HG03025 (cell line): ENCODE measurements at regions not wholly inside any gene's neighbourhood (a gene's known extent, or its start where the extent isn't known, plus 50 kb on each side); places are given as distances from the start of the nearest gene placed in this dataset.

Experiments
- ATAC-seq: cut with Tn5 transposase; IDR thresholded peaks from one replicate; pipeline ENCODE4 v1.9.1; 2021; ENCODE audit warnings: mild to moderate bottlenecking, moderate library complexity; ENCODE audit not compliant: unreplicated experiment, low FRiP score

DNA sequence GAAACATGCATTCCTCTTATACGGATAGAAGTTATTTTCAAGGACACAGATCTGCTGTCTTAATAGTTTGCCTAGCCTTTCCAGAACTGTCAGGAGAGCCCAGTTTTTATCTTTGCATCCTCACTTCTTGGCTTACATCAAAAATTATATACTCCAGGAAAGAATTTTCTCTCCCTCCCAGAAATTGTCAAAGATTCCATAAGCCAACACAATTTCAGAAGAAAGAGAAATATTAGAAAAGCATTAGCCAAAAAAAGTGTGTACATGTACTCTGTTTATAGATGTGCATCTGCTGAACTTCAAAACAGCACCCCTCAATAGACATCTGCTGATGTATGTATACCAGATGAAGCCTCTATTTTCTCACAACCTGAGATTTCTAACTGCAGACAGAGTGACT is 210.4 kb downstream of the METTL4 start:
- no peak for ATAC-seq

GRCh38 chr18:2368102-2368501 is 203.2 kb downstream of the METTL4 start:
- no peak for ATAC-seq

DNA sequence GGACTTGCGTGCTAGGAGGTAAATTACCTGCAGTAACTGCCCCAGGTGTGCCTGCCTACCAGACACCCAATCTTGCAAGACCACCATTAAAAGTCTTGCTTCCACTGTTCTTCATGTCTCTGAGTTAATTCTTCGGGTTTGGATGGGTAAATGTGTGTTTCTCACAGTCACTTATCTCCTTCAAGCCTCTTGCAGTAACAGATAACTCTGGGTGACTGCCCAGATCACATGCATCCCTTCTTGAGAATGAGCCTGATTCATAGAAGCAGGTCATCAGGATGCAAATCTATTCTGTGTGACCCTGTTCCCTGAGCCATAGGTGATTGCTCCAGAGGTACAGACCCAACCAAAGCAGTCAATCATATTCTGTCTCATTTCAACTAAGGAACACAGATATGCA is 194.6 kb downstream of the METTL4 start:
- ATAC-seq, result no peak

GRCh38 chr18:2380101-2380500 is 191.2 kb downstream of the METTL4 start:
- no peak for ATAC-seq

DNA sequence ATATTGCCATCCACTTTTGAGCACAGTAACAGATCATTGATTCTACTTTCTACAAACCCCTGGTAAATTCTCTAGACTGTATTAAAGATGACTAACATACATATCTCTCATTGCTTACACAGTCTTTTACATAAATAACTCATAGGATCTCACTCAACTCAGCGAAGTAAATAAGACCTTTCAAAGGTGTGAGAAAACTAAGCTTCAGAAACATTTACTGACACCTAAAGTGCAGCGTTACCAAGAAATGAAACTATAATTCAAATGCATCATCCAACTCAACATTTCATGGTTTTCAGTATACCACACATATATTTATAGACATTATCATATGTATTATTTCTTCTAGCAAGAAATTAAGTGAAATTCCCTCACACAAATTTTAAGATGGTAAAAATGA is 189.8 kb downstream of the METTL4 start:
- ATAC-seq, result no peak

DNA sequence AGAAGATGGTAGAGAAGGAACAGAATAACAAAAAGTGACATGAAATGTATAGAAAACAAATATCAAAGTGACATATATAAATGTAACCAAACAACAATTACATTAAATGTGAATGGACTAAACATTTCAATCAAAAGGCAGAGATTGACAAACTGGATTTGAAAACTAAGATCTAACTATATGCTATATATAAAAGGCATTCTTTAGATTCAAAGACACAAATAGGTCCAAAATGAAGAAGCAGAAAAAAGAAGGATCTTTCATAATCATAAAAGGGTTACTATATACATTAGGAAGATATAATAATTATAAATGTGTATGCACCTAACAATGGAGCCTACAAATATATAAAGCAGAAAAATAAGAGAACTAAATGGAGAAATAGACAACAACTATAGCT is 183.7 kb downstream of the METTL4 start:
- ATAC-seq, result no peak

GRCh38 chr18:2390158-2390557 is 181.1 kb downstream of the METTL4 start:
- ATAC-seq, result no peak

- no peak for ATAC-seq
Measured at GRCh38 chr18:2391470-2391869, 179.8 kb downstream of the METTL4 start.

DNA sequence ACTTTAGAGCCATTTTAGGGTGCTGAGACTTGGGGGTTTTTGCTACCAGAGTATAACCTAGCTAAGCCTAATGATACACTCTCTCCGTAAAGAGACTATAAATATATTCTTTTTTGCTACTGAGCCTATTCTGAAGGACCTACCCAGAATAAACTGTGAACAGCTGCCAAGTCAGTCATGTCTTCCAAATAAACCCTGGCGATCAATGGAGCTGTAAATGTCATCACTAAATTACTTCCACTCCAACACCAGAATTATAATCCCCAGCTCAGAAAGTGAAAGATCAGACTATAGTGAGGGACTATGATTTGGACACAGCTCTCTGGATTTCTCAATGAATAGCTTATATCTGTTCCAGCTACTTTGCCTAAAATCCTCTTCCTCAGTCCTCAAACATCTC is 178.9 kb downstream of the METTL4 start:
- no peak for ATAC-seq

DNA sequence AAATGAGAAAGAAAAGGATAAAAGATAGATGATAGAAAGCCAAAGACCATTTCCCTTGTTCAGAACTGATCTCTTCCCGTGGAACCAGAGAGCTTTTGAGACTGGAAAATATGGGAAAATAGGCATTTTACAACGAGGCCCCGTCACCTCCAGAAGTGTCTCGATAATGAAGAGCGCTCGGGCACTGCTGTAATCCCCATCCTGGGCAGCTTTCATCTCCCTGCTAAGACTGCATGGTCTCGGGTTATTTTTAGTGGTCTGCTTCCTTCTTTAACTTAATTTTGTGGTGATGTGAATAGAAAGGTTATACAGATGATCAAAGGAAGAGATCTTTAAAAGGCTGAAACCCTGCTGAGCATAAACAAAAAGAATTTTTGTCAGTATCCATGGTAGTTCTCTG is 176.6 kb downstream of the METTL4 start:
- ATAC-seq, result no peak

DNA sequence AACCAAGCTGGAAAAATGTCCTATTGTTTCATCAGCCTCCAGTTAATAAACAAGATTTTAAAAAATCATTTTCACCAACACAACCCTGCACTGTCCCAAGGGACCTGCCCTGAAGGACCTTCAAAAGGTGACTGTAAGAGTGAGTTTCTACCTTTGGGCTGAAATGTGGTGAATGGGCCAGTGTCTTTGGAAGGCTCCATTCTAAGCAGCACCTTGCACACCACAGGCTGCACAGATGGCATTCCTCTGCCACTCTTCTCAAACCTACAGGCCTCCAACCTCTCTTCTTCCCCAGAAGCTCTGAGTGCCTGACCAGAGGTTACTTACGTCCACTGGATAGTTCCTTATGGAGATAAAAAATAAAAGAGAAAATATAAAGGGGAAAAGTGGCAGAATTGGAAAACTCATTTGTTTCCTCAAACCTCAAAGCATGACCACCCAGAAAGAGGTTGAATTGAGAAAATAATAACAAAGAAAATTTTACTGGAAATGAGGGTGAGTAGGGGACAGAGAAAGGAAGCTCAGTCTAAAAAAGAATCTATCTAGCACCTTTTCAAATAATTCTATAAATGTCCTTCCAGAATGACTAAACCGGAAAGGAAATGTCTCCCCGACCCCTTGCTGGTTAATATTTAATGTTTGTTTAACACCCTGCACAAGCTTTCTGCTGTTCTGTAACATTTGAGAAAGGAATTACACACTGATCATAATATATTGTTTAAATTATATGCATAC is 175.7 kb downstream of the METTL4 start:
- ATAC-seq, result no peak

GRCh38 chr18:2396162-2396505 is 175.2 kb downstream of the METTL4 start:
- no peak for ATAC-seq

- no peak for ATAC-seq
Measured at GRCh38 chr18:2400701-2401196, 170.6 kb downstream of the METTL4 start.

- no peak for ATAC-seq
Measured at GRCh38 chr18:2402084-2402483, 169.2 kb downstream of the METTL4 start.

- no peak for ATAC-seq
Measured at GRCh38 chr18:2406544-2406943, 164.8 kb downstream of the METTL4 start.

DNA sequence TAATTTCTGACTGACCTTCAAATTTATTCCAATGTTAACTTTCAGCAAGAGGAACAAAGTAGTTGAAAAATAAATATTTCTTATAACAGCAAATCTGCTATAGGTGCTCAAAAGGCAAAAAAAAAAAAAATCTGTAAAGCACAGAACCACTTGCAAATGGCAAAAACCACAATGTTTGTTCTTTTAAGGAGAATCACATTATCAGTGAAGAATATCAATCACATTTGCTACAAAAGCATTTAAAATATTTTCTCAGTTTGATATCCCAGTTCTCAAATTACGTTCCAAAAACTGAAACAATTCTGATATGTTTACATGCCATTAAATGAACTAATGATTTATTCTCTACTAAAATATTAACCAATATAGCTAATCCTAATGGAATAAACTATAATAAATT is 163.3 kb downstream of the METTL4 start:
- ATAC-seq, result no peak

DNA sequence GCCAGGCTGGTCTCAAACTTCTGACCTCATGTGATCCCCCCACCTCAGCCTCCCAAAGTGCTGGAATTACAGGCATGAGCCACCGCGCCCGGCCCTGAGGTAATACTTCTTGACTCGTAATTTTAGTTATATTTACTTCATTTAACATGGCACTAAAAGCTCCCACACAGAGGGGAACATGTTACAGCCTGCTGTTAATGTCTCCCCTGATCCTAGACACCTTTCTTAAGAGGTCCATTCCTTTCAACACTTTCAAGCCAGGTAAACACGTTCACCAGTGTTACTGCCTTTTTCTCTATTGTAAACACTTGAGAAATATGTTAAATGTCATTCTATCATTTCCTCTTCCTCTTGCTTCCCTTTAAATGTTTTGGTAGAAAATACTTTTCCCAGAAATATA is 161.4 kb downstream of the METTL4 start:
- ATAC-seq, result no peak

GRCh38 chr18:2410688-2411087 is 160.6 kb downstream of the METTL4 start:
- no peak for ATAC-seq

- ATAC-seq, result no peak
Measured at GRCh38 chr18:2411381-2411960, 159.8 kb downstream of the METTL4 start.

- no peak for ATAC-seq
Measured at GRCh38 chr18:2412281-2412680, 159.0 kb downstream of the METTL4 start.

DNA sequence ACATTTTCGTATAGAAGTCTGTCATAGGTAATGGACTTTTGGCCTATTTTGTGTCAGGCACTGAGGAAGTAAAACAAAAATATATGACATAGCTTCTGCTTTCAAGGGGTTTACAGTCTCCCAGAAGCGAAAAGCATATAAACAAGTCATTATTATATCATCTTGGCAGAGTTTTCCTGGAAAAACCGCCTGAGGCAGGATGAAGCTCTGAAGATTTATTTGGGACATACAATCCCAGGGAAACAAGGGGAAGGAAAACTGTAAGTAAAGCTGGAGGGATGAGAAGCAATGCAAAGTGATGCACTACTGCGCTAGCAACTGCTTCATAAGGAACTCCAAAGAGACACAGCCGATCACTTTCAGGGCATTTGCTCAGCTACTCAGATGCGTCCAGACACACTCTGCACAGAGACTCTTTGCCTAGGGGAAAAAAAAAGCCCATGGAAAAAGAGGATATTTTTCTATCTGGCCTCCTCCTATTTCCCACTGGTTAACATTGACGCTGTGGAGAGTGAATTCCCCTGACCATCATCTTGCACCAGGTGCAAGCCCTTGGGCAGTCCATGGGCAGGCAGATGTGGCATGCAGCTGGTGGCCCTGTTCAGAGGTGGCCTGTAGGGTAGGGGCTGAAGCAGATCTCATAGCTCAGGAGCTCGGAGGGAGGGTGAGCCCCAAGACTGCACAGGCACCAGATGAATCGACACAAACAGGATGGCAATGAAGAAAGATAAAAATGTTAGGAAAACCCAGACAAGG is 158.1 kb downstream of the METTL4 start:
- no peak for ATAC-seq

DNA sequence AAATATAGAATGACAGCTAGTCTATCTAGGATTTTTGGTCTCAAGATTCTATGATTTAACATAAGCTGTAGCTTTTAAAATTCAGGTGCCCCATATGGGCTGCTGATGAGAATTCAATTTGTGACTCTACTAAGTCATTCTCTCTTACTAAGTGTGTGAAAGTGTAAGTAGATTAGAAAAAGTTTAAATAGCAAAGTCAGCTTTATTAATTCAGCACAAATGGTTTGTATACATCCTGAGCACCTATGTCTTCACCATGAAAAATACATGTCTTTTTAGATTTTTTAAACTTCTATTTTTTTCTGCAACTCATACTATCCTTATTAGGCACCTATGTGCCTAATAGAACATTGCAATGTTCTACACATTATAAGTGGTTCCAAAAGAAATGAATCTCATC is 157.1 kb downstream of the METTL4 start:
- ATAC-seq, result no peak
